ENCODE measurements at regions not wholly inside any gene's neighbourhood (a gene's known extent, or its start where the extent isn't known, plus 50 kb on each side); places are given as distances from the start of the nearest gene placed in this dataset.

- TF ChIP-seq CTCF (IDR thresholded peaks at IDR 0.05; ENCODE audit: poor library complexity) (no peak), EZH2 (IDR thresholded peaks at IDR 0.05; ENCODE audit: borderline replicate concordance) (no peak)
Measured at GRCh38 chr11:8809241-8809938, 101.6 kb upstream of the AKIP1 start.

Measured in hepatocyte (in vitro differentiated cells).